PFSK-1 (cell line): ENCODE measurements at regions not wholly inside any gene's neighbourhood (a gene's known extent, or its start where the extent isn't known, plus 50 kb on each side); places are given as distances from the start of the nearest gene placed in this dataset.

Source experiments
- POLR2AphosphoS5 ChIP-seq: IDR thresholded peaks from 2 replicates; pipeline ENCODE4 v1.6.1; 2012; ENCODE audit warnings: low read depth, mild to moderate bottlenecking, control low read depth, low read length, moderate library complexity
- REST ChIP-seq, 2 experiments: IDR thresholded peaks; 2 replicates each; pipeline versions ENCODE4 v1.6.1 to v1.8.0; 2011 to 2012; ENCODE audit warnings: low read depth in 2 of 2, low read length in 2 of 2, control low read depth in 1 of 2, inconsistent platforms in 1 of 2, mild to moderate bottlenecking in 1 of 2, moderate library complexity in 1 of 2; ENCODE audit not compliant: insufficient read depth in 1 of 2
- SIN3A ChIP-seq: IDR thresholded peaks from 2 replicates; pipeline ENCODE4 v1.6.1; 2012; ENCODE audit warnings: mild to moderate bottlenecking, low read length, moderate library complexity, borderline replicate concordance; ENCODE audit not compliant: insufficient read depth
- TAF1 ChIP-seq: IDR thresholded peaks from 2 replicates; pipeline ENCODE4 v1.6.1; 2012; ENCODE audit warnings: low read length, control low read depth, borderline replicate concordance; ENCODE audit not compliant: insufficient read depth

- TF ChIP-seq POLR2AphosphoS5 (no peak), SIN3A (no peak), TAF1 (no peak), REST (IDR thresholded peaks at IDR 0.05; ENCODE audit: insufficient read depth in 1 of 2, low read depth in 2 of 2, low read length in 2 of 2) (no peak)
Measured at GRCh38 chr7:25889765-25890164, 262.2 kb upstream of the NFE2L3 start.
